Tibial nerve (tissue), 4 donors: ENCODE measurements at regions not wholly inside any gene's neighbourhood (a gene's known extent, or its start where the extent isn't known, plus 50 kb on each side); places are given as distances from the start of the nearest gene placed in this dataset.

Experiments used
- CTCF ChIP-seq, 5 experiments: fragments of 200-600 bp in 3 of 5; fragments of 450-650 bp in 2 of 5; sonication (generic) in 3 of 5; IDR thresholded peaks; one replicate each; pipeline ENCODE4 v1.5.1; 2016 to 2019; ENCODE audit warnings: antibody characterized with exemption in 5 of 5, mild to moderate bottlenecking in 3 of 5, moderate library complexity in 2 of 5
- EP300 ChIP-seq, 2 donors: sonication (generic); formaldehyde crosslinking; IDR thresholded peaks; one replicate each; pipeline ENCODE4 v1.6.1; 2017; ENCODE audit warnings: antibody characterized with exemption in 2 of 2, mild to moderate bottlenecking in 1 of 2
- POLR2A ChIP-seq, 2 donors: fragments of 450-650 bp; IDR thresholded peaks; one replicate each; pipeline ENCODE4 v1.6.1; 2017; ENCODE audit warnings: antibody characterized with exemption in 2 of 2, mild to moderate bottlenecking in 2 of 2, moderate library complexity in 2 of 2

- TF ChIP-seq CTCF (IDR thresholded peaks at IDR 0.05) = no peak
- no peak for TF ChIP-seq EP300 (IDR thresholded peaks at IDR 0.05)
- TF ChIP-seq POLR2A (IDR thresholded peaks at IDR 0.05) = no peak
These were observed 298.9 kb upstream of the TGFBR2 start for GRCh38 chr3:30307372-30307950.
